GM12875 (cell line): ENCODE measurements at regions not wholly inside any gene's neighbourhood (a gene's known extent, or its start where the extent isn't known, plus 50 kb on each side); places are given as distances from the start of the nearest gene placed in this dataset.
"Not testable (repeated sequence)": the region's sequence is repeated elsewhere in the genome, so short reads cannot be mapped to it uniquely, and the experiment has no call there.

Experiments
- H3K4me3 ChIP-seq: one replicate; pipeline ENCODE4 v1.5.1; 2011; ENCODE audit warnings: low read depth, low read length, control low read depth
- TF ChIP-seq, protein P1 (sequence below): IDR thresholded peaks from 2 replicates; pipeline ENCODE4 v1.5.1; 2011; ENCODE audit warnings: low read depth, mild to moderate bottlenecking, control low read depth, inconsistent platforms, low read length, moderate library complexity, borderline replicate concordance; ENCODE audit not compliant: insufficient read depth

- TF ChIP-seq, protein P1, sequence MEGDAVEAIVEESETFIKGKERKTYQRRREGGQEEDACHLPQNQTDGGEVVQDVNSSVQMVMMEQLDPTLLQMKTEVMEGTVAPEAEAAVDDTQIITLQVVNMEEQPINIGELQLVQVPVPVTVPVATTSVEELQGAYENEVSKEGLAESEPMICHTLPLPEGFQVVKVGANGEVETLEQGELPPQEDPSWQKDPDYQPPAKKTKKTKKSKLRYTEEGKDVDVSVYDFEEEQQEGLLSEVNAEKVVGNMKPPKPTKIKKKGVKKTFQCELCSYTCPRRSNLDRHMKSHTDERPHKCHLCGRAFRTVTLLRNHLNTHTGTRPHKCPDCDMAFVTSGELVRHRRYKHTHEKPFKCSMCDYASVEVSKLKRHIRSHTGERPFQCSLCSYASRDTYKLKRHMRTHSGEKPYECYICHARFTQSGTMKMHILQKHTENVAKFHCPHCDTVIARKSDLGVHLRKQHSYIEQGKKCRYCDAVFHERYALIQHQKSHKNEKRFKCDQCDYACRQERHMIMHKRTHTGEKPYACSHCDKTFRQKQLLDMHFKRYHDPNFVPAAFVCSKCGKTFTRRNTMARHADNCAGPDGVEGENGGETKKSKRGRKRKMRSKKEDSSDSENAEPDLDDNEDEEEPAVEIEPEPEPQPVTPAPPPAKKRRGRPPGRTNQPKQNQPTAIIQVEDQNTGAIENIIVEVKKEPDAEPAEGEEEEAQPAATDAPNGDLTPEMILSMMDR, result no peak
- H3K4me3 ChIP-seq, result no peak overlapping the region
These were observed 130.2 kb upstream of the LRFN5 start for GRCh38 chr14:41476526-41476925.

- TF ChIP-seq, protein P1, result no peak
- no peak overlapping the region for H3K4me3 ChIP-seq
These were observed 145.3 kb upstream of the LRFN5 start for GRCh38 chr14:41461380-41461779.

GRCh38 chr14:41457393-41457792 lies 149.3 kb upstream of the LRFN5 start:
- no peak overlapping the region for H3K4me3 ChIP-seq
- TF ChIP-seq, protein P1, result no peak

DNA sequence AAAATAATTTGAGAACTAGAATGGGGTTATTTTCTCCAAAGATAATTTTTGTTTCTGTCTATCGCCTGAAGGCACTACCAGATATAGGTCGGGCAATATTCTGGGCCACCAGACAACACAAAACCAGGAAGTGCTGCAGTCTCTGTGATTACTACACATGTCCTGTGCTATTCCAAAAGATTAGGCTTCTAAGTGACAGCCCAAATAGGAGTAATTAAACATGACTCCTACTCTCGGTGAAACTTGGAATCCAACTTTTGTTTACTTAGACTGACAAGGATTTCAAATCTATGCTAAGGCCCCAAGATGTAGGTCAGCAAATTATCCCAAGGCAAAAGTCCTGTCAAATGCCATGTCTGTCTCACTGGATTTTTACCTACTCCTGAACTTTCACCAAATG lies 157.6 kb upstream of the LRFN5 start:
- H3K4me3 ChIP-seq, result no peak overlapping the region
- TF ChIP-seq, protein P1, result no peak

DNA sequence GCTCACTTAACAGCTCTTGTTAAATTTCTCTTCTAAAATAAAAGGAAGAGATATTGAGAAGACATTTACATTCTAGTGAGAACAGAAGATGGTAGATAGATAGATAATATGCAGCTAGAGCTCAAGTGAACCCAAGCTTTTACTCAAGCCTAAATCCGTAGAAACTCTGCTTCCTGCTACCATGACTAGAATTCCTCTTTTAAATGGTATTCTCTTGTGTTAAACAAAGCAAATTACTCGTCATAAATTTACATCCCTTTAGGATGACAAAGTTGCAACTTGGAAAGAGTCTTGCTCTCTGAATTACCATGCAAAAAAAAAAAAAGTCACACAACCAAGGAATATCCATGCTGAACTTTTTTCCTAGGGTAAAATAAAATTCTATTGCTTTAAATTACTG lies 160.7 kb upstream of the LRFN5 start:
- TF ChIP-seq, protein P1, result no peak
- H3K4me3 ChIP-seq, result no peak overlapping the region

GRCh38 chr14:41423503-41423902 lies 183.2 kb upstream of the LRFN5 start:
- TF ChIP-seq, protein P1, result no peak

GRCh38 chr14:41421308-41421707 lies 185.4 kb upstream of the LRFN5 start:
- H3K4me3 ChIP-seq, result not testable (repeated sequence)

More at GRCh38 chr14:41423503-41423902, 183.2 kb upstream of the LRFN5 start:
- no peak overlapping the region for H3K4me3 ChIP-seq

- H3K4me3 ChIP-seq, result no peak overlapping the region
- TF ChIP-seq, protein P1, result no peak
These were observed 187.0 kb upstream of the LRFN5 start for GRCh38 chr14:41419709-41420108.
